Lung microvascular endothelial cell (primary cell): ENCODE measurements at regions not wholly inside any gene's neighbourhood (a gene's known extent, or its start where the extent isn't known, plus 50 kb on each side); places are given as distances from the start of the nearest gene placed in this dataset.
"Not testable (repeated sequence)": the region's sequence is repeated elsewhere in the genome, so short reads cannot be mapped to it uniquely, and the experiment has no call there.

Source experiments
- DNase-seq, 2 donors: peaks; one replicate each; pipeline versions ENCODE4 v3.0.0 to v3.0.0-alpha.2; 2010; ENCODE audit warnings: low read depth in 2 of 2

DNA sequence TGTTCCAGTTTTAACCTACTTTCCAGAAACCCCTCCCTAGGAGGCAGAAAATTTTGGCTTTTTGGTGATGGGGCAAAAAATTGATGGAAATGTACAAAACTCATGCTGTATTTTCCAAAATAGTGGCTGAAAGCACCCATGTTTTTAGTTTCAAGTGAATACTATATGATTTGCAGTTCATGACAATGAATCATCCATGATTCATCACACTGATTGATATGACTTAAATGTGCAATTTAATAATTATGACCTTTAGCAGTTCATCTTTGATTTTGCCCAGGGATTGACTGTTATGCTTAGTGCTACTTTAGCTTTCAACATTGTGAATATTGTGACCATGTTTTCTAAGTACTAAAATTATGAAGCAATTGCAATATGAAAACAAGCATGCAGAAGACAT, 478.7 kb downstream of the HTR1B start:
- peak in 1 of 2 donors; percentile 26 for DNase-seq

DNA sequence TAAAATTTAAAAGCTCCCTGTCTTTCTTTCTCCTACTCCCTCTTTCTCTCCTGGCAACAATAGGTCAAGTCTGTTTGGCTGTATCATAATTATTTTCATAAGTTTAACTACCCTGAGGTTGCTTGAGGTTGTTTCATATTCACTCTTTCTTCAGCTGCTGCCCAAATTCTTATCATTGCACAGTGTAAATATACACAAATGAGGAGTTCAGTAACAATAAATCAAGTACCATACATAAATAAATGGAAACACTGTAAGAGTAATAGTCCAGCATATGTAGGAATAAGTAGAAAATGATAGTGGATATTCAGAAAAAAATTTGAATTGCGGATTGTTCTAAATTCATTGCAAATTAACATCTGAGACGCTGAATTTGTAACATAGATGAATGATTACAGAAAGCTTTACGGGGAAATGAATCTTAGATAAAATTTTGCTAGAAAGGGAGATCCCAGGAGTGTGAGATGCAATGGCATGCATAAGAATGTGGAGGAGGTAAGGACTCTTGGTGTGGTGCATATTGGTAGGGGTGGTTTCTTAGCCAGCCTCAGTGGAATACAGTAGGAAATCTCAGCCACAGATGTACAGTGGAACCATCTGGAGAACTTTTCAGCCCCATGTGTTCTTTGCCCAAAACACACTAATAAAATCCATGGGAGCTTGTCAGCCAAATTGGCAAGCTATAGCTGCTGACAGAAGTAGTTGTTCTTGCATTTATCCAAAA, 480.7 kb downstream of the HTR1B start:
- no peak for DNase-seq

DNA sequence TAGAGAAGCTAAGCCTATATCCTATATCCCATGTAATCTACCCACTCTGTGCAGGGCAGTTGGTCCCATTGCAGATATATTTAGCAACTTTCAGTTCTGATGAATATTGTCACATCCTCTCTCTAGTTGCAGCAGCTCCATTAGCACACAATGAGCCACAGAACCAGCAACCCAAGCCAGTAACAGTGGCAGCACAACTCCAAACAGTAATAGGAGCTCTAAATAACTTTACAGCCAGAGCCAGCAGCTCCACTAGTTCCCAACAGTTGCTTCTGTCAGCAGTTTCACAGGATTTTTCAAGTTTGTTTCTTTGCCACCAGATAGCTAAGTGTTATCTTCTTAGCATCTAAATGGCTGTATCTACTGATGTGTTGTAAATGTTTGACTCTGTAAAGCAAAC, 490.8 kb downstream of the HTR1B start:
- DNase-seq, result no peak

DNA sequence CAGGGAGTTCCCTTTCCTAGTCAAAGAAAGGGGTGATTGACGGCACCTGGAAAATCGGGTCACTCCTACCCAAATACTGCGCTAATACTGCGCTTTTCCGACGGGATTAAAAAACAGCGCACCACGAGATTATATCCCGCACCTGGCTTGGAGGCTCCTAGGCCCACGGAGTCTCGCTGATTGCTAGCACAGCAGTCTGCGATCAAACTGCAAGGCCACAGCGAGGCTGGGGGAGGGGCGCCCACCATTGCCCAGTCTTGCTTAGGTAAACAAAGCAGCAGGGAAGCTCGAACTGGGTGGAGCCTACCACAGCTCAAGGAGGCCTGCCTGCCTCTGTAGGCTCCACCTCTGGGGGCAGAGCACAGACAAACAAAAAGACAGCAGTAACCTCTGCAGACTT, 504.1 kb downstream of the HTR1B start:
- not testable (repeated sequence) for DNase-seq

DNA sequence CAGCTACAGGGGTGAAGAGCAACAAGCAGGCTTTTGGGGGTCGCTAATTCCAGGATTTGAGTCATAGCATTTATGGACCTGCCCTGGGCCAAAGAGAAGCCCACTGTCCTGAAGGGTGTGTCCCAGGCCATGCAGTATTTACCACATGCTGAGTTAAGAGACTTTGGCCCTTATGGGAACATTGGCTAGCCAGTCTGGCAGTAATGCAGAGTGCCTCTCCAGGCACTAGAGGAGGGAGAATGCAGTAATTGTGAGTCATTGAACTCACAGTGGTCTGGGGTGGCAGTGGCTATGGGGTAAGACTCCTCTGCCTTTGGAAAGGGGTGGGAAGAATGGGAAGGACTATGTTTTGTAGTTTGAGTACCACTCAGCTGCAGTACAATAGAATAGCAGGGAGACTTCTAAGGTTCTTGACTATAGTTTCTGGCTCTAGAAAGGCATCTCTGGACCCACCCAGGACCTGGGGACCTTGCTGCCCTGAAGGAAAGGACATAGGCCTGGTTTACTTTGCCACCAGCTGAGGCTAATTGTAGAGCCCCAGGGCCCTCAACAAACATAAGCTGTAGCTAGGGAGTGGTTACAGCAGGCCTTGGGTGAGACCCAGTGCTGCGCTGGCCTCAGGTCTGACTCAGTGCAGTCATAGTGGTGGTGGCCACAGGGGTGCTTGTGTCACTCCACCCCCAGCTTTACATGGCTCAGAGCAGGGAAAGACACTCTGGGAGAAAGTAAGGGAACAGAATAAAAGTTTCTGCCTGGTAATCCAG, 520.9 kb downstream of the HTR1B start:
- DNase-seq, result no peak

DNA sequence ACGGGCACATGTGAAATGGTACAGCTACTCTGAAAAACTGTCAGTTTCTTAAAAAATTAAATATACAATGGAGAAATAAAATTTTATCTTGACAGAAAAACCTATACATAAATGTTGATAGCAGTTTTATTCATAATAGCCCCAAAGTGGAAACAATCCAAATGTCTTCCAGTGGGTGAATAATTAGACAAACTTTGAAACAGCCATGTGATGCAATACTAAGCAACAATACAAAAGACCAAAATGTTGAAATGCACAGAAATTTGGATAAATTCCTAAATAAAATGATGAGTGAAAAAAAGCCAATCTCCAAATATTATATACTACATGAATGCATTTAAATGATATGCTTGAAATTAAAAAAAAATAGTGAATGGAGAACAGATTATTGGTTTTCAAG, 523.1 kb downstream of the HTR1B start:
- no peak for DNase-seq

DNA sequence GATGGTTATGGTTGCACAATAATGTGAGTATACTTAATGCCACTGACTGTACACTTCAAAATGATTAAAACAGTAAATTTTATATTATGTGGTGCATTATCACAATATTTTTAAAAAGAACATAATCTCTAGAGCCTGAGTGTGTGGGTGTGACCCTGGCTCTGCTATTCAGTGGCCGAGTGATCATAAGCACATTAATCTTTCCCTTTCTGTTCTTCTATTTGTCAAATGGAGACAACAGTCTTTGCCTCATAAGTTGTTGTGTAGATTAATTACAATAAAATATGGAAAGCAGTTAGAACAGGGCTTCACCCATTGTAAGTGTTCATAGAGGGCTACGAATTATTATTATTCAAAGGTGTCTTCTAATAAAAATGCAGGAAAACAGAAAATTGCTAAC, 548.6 kb downstream of the HTR1B start:
- no peak for DNase-seq

DNA sequence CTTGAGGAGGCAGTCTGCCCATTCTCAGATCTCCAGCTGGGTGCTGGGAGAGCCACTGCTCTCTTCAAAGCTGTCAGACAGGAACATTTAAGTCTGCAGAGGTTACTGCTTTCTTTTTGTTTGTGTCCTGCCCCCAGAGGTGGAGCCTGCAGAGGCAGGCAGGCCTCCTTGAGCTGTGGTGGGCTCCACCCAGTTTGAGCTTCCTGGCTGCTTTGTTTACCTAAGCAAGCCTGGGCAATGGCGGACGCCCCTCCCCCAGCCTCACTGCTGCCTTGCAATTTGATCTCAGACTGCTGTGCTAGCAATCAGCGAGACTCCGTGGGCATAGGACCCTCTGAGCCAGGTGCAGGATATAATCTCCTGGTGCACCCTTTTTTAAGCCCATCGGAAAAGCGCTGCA, 557.8 kb downstream of the HTR1B start:
- DNase-seq, result not testable (repeated sequence)

DNA sequence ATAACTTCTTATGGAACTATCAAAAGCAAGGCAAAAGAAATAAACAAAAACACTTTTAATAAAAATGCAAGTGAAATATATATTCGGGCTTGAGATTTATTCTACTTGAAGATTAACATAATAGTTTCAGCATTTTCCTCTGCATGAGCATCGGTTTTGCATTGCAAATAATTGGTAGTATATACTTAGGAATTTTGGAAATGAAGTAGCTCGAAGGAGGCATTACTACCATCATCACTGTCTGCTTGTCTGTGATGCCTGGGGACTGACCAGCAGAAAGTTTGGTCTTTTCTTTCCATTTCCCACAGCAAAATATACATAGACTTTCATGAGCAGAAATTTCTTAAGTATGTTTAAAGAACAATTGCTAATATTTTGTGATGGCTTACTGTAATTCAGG, 570.7 kb downstream of the HTR1B start:
- no peak for DNase-seq

DNA sequence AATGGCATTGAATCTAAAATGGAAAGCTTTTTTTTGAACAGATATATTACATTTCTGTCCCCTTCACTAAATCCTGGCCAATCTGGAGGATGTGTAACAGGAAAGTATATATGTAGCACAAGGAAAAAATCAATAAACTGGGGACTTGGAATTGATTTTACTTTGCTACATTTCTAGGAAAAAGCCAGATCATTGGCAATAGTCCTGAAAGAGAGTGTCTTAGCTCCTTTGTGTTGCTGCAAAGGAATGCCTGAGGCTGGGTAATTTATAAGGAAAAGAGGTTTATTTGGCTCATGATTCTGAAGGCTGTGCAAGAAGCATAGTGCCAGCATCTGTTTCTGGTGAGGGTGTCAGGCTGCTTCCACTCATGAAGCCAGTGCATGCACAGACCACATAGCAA, 574.9 kb downstream of the HTR1B start:
- DNase-seq, result no peak

DNA sequence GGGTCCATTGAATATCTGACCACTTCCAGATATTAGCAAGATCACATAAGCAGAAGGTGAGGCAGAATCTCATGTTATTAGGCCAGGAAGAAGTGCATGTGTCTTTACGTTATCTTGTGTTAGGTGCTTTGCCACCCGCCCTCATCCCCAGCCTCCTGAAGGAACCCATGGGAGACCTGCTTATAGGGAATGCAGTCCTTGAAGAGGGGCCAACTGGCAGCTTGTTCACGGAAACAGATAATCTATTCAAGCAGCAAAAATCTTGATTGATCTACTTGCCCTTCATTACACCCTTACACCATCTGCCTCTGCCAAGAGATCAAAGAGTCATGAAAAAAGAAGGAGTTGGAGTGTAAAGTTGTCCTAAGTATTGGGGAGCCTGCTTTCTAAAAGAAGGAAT, 576.4 kb downstream of the HTR1B start:
- DNase-seq, result no peak

DNA sequence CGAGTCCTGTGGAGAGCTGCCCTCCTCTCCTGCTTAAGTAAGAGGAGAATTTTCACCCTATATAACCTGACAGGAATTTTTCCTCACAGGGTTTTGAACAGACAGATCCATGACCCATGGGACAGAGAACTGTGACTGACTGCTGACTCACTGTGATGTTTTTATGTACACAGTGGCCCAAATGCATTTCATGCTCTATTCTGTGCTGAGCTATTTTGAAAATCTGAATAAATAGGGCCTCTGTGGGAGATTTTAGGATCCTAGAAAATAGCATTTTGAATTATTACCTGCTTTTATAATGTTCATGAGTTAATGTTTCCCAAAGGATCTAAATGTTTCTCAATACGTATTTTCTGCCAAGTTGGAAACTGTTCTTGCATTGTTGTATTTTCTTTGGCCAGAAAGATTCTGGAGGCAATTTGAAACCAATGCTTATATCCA, 577.4 kb downstream of the HTR1B start:
- peak in 1 of 2 donors; percentile 5 for DNase-seq

DNA sequence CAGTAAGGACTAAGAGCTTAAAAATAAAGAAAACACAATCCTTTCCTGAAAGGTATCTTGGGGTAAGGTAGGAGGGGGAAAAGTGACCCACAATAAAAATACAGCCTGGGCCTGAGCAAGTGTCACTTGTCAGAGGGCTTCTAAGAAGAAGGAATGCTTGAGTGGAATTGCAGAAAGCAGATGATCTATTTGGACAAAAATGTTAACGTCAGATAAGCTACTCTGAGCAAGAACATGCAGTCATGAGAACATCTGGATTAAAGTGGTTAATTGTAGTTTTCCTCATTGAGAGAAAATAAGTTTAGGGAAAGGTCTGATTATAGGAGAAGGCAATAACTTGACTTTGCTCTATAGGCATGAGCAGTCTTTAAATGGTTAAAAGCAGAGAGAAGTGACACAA, 581.9 kb downstream of the HTR1B start:
- DNase-seq, result no peak

DNA sequence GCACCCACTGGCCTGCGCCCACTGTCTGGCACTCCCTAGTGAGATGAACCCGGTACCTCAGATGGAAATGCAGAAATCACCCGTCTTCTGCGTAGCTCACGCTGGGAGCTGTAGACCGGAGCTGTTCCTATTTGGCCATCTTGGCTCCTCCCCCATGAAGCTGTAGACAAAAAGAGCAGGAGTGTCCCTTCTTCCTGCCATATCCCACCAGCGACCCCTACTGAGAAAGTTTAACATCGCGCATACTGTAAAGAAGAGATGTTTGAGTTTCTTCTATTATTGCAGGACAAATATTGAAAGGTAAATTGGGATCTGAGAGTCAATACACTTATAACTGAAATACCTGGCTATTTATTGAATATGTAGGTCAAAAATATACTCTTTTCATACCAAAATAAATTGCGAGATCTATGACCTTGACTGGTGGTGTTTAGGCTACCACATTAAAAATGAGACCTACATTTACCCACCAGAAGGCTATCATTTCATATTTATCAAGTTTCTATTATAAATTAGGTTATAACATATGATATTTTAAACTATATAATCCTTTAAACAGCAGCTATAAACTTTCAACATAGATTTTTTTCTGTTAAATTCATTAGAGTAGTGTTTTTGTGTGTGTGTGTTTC, 586.3 kb downstream of the HTR1B start:
- peak; percentile 47 to 76 for DNase-seq

DNA sequence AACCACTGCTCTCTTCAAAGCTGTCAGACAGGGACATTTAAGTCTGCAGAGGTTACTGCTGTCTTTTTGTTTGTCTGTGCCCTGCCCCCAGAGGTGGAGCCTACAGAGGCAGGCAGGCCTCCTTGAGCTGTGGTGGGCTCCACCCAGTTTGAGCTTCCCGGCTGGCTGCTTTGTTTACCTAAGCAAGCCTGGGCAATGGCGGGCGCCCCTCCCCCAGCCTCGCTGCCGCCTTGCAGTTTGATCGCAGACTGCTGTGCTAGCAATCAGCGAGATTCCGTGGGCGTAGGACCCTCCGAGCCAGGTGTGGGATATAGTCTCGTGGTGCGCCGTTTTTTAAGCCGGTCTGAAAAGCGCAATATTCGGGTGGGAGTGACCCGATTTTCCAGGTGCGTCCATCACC, 586.9 kb downstream of the HTR1B start:
- not testable (repeated sequence) for DNase-seq

DNA sequence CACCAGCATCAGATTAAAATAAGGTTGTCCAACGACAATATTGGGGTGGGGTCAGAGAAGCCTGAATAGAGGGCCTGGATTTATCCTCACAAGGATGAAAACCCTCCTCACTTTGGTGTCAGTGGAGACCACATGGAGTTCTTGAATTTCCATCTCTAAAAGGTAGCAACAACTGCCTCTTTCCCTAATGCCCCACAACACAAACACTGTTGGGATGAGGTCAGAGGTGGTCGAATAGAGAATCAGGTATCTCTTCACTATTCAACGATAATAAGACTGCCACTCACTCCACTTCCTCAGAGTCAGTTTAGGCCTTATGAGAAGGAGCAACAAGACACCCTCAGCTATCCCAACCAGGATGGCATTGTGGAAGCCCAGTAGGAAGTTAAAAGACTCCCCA, 596.1 kb downstream of the HTR1B start:
- DNase-seq, result no peak

DNA sequence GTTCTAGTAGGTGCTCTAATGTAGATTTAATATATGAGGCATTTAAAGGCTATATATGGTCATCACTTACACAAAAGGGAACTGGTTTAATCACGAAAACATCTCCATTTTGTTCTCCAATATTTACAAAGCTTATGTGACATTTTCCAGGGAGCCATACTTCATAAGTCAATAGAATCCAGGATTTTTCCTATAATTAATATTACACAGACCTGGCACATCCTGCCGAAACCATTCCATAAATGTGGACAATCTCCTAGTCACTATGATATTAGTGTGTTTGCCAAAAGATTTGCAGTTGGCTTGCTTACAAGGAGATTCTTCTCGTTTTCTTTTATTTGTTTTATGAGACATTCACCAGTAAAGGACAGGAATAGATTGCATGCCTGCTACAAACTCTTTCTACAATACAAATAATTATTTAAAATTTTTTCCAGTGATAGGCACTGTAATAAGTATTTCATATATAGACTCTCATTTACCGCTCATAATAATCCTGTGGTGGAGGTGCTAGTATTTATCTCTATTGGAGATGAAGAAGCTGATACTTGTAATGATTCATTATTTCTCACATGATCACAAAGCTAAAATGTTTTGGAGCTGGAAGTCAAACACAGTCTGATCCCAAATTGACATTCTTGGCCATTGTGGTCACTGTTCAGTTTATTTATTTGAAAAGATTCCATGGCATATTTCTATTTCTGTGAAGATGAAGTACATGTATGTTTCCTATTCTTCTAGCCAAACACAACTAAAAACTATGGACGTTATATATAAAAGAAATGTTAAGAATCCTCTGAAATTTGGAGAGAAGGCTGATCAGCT, 597.0 kb downstream of the HTR1B start:
- DNase-seq, result no peak

DNA sequence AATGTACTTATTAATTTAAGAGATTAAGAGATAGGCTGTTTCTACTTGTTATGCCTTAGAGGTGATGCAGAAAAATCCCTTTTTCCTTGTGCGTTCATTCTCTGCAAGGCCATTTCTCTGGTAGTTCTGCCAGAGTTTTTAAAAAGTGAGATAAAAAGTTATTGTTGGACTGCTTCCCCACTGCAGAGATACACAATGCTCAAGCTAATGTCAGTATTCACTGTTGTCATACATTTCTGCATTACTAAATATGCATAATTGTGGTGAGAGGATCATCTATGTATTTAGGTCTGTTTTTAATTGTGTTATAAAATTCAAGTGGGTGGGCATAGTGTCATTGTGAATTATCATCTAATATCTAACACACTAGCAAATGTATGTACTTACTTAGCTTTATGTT, 600.4 kb downstream of the HTR1B start:
- no peak for DNase-seq

DNA sequence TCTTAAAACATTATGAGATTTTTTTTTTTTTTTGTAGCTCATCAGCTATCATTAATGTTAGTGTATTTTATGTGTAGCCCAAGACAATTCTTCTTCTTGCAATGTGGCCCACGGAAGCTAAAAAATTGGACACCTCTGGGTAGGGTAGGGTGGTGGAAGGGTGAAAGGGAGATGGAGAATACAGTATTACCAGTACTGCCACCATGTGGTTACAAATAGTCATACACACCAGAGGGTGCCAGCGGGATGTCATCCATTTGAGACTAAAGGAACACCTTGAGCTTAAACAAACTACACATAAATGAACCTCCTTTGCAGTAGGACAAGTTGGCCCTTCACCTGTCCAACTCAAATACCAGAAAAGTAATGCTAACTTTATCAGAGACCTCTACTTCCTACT, 601.9 kb downstream of the HTR1B start:
- peak; percentile 4 to 7 for DNase-seq

DNA sequence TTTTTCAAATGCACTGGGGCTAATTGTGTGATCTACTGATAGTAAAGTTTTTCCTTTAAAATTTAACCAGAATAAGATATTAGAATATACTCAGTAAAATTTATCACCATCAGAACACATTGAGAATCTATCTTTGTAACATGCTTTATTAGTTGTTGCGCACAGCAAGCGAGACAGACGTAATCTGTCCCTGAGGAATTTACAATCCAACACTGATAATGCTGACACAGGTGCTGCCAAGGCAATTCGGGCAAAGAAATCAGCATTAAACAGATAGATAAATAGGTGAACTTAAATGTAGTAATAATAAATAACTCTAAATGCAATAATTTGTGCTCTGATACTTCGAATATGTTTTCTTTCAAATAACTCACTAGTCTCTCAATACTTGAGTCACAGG, 607.2 kb downstream of the HTR1B start:
- DNase-seq, result no peak

DNA sequence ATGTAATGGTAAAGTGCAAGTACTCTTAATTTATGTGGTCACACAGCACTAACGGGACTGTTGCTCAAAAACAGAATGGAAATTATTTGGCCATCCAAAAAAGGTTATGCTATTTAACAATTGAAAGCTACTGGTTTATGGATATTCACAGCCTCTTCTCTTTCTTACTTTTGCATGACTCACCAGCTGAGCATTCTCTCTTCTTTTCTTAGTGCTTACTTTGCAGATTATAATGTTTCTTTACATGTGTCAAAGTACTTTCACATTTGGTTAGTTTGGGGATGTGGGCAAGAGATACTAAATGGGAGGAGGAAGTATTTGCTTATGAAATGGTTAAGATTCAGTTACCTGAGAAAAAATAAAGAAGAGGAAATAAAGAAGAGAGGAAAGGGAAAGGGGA, 610.5 kb downstream of the HTR1B start:
- peak in 1 of 2 donors; percentile 27 for DNase-seq
